ENCODE measurements at regions not wholly inside any gene's neighbourhood (a gene's known extent, or its start where the extent isn't known, plus 50 kb on each side); places are given as distances from the start of the nearest gene placed in this dataset.

GRCh38 chr10:8129438-8129837, 75.0 kb downstream of the GATA3 start:
- no peak for TF ChIP-seq POLR2A (IDR thresholded peaks at IDR 0.05)
- TF ChIP-seq CTCF (IDR thresholded peaks at IDR 0.05): no peak
- no peak for TF ChIP-seq POLR2AphosphoS5 (IDR thresholded peaks at IDR 0.05; ENCODE audit: insufficient read depth in 1 of 2, low read depth in 1 of 2)
